Keratinocyte (primary cell): ENCODE measurements at regions not wholly inside any gene's neighbourhood (a gene's known extent, or its start where the extent isn't known, plus 50 kb on each side); places are given as distances from the start of the nearest gene placed in this dataset.
"Not testable (repeated sequence)": the region's sequence is repeated elsewhere in the genome, so short reads cannot be mapped to it uniquely, and the experiment has no call there.

Experiments used
- DNase-seq: peaks from one replicate; pipeline ENCODE4 v3.0.0-alpha.2; 2011; ENCODE audit warnings: low read depth, missing footprints, low spot score
- FAIRE-seq: peaks from 2 replicates; lab custom pipeline; 2011; peaks lifted over from hg19 to GRCh38; lab: Jason Lieb, UNC
- H2AFZ ChIP-seq: 2 replicates; pipeline ENCODE4 v1.6.0; 2012; ENCODE audit warnings: low read length, control low read depth, inconsistent platforms; ENCODE audit not compliant: control insufficient read depth
- H3K27ac ChIP-seq: 2 replicates; pipeline ENCODE4 v1.5.1; 2011; ENCODE audit warnings: low read length; ENCODE audit not compliant: control insufficient read depth, insufficient read depth
- H3K27me3 ChIP-seq: 3 replicates; pipeline ENCODE4 v1.6.0; 2011; ENCODE audit warnings: low read length; ENCODE audit not compliant: control insufficient read depth, insufficient read depth; ENCODE audit errors: extremely low read depth
- H3K36me3 ChIP-seq, 2 experiments: 2 replicates in 1 of 2; 3 replicates in 1 of 2; pipeline ENCODE4 v1.5.1; 2011; ENCODE audit warnings: low read length in 2 of 2, mild to moderate bottlenecking in 1 of 2; ENCODE audit not compliant: control insufficient read depth in 2 of 2, insufficient read depth in 2 of 2; ENCODE audit errors: extremely low read depth in 1 of 2
- H3K4me1 ChIP-seq: 3 replicates; pipeline ENCODE4 v1.5.1; 2011; ENCODE audit warnings: low read length; ENCODE audit not compliant: control insufficient read depth, insufficient read depth; ENCODE audit errors: extremely low read depth
- H3K4me2 ChIP-seq: 3 replicates; pipeline ENCODE4 v1.6.0; 2011; ENCODE audit warnings: low read depth, low read length; ENCODE audit not compliant: control insufficient read depth, insufficient read depth; ENCODE audit errors: extremely low read depth
- H3K4me3 ChIP-seq, 3 experiments: fragments of 200-600 bp in 1 of 3; sonication (generic) in 1 of 3; 2 replicates in 2 of 3; 3 replicates in 1 of 3; pipeline ENCODE4 v1.5.1; 2011 to 2016; ENCODE audit warnings: low read length in 3 of 3, mild to moderate bottlenecking in 3 of 3, control low read depth in 2 of 3, inconsistent platforms in 1 of 3, low read depth in 1 of 3, mixed read lengths in 1 of 3, mixed run types in 1 of 3, moderate library complexity in 1 of 3; ENCODE audit not compliant: control insufficient read depth in 2 of 3, insufficient read depth in 2 of 3; ENCODE audit errors: extremely low read depth in 1 of 3
- H3K79me2 ChIP-seq: 2 replicates; pipeline ENCODE4 v1.6.0; 2012; ENCODE audit warnings: low read length; ENCODE audit not compliant: control insufficient read depth, insufficient read depth
- H3K9ac ChIP-seq: 3 replicates; pipeline ENCODE4 v1.6.0; 2011; ENCODE audit warnings: low read length; ENCODE audit not compliant: control insufficient read depth, insufficient read depth; ENCODE audit errors: extremely low read depth
- H3K9me1 ChIP-seq: 3 replicates; pipeline ENCODE4 v1.6.0; 2011; ENCODE audit warnings: low read length; ENCODE audit not compliant: control insufficient read depth, insufficient read depth; ENCODE audit errors: extremely low read depth
- H3K9me3 ChIP-seq: 2 replicates; pipeline ENCODE4 v1.5.1; 2012; ENCODE audit warnings: low read depth, low read length; ENCODE audit not compliant: control insufficient read depth
- H4K20me1 ChIP-seq: 3 replicates; pipeline ENCODE4 v1.6.0; 2011; ENCODE audit warnings: low read length; ENCODE audit not compliant: control insufficient read depth, insufficient read depth; ENCODE audit errors: extremely low read depth
- CTCF ChIP-seq, 3 experiments: IDR thresholded peaks in 1 of 3; conservative IDR thresholded peaks in 1 of 3; optimal IDR thresholded peaks in 1 of 3; 2 replicates in 2 of 3; 3 replicates in 1 of 3; pipeline versions ENCODE3 to v1.5.1; 2011; ENCODE audit warnings: low read length in 3 of 3, mild to moderate bottlenecking in 3 of 3, moderate library complexity in 2 of 3, control low read depth in 1 of 3, inconsistent platforms in 1 of 3; ENCODE audit not compliant: insufficient read depth in 2 of 3; ENCODE audit errors: extremely low read depth in 1 of 3
- EZH2 ChIP-seq: IDR thresholded peaks from one replicate; pipeline ENCODE4 v1.6.1; 2012; ENCODE audit warnings: inconsistent platforms, mild to moderate bottlenecking, low read length, moderate library complexity
- dilution Hi-C: fragments of 300-500 bp; cut with MboI; formaldehyde crosslinking; loops from one replicate; pipeline ENCODE4 v1.7.0; 2020; ENCODE audit warnings: low sequenced_read_pairs; ENCODE audit not compliant: extremely low pct_ligation_motif_present

DNA sequence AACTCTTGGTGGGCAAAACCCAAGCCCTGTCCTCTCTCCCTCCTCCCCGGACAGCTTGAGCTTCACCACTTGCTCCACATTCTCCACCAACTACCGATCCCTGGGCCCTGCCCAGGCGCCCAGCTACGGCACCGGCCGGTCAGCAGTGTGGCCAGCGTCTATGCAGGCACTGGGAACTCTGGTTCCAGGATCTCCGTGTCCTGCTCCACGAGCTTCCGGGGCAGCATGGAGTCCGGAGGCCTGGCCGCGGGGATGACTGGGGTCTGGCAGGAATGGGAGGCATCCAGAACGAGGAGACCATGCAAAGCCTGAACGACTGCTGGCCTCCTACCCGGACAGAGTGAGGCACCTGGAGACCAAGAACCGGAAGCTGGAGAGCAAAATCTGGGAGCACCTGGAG, 68.9 kb upstream of the RTL6 start:
- H3K9me3 ChIP-seq, result no peaks in the 10 kb centered on the region
- H3K4me2 ChIP-seq, result no peak overlapping the region
- no peak overlapping the region for H3K9ac ChIP-seq
- no peaks in the 10 kb centered on the region for H3K27me3 ChIP-seq
- H3K4me1 ChIP-seq, result no peaks in the 10 kb centered on the region
- H3K79me2 ChIP-seq, result no peaks in the 10 kb centered on the region
- no peak for TF ChIP-seq CTCF (optimal IDR thresholded peaks at IDR 0.05 in 1 of 3, IDR thresholded peaks at IDR 0.05 in 1 of 3, conservative IDR thresholded peaks at IDR 0.05 in 1 of 3; ENCODE audit: extremely low read depth in 1 of 3, insufficient read depth in 2 of 3, low read length in 3 of 3)
- TF ChIP-seq EZH2, result no peak
- no peak overlapping the region for H3K4me3 ChIP-seq
- no peaks in the 10 kb centered on the region for H4K20me1 ChIP-seq
- no peak overlapping the region for H3K27ac ChIP-seq
- no peaks in the 10 kb centered on the region for H3K36me3 ChIP-seq
- H2AFZ ChIP-seq, result no peak overlapping the region
- FAIRE-seq (no peak), DNase-seq (no peak)
- dilution Hi-C loops, result no loop called here
- H3K9me1 ChIP-seq, result no peaks in the 10 kb centered on the region

GRCh38 chr22:44562651-44563050, 64.6 kb upstream of the RTL6 start:
- dilution Hi-C loops, H3K4me1 ChIP-seq, H4K20me1 ChIP-seq, H3K27ac ChIP-seq, DNase-seq, H3K4me3 ChIP-seq, FAIRE-seq, H3K36me3 ChIP-seq, H3K9me3 ChIP-seq, H3K9me1 ChIP-seq, H3K79me2 ChIP-seq, H3K4me2 ChIP-seq, H3K9ac ChIP-seq, H2AFZ ChIP-seq, H3K27me3 ChIP-seq: not testable (repeated sequence)

DNA sequence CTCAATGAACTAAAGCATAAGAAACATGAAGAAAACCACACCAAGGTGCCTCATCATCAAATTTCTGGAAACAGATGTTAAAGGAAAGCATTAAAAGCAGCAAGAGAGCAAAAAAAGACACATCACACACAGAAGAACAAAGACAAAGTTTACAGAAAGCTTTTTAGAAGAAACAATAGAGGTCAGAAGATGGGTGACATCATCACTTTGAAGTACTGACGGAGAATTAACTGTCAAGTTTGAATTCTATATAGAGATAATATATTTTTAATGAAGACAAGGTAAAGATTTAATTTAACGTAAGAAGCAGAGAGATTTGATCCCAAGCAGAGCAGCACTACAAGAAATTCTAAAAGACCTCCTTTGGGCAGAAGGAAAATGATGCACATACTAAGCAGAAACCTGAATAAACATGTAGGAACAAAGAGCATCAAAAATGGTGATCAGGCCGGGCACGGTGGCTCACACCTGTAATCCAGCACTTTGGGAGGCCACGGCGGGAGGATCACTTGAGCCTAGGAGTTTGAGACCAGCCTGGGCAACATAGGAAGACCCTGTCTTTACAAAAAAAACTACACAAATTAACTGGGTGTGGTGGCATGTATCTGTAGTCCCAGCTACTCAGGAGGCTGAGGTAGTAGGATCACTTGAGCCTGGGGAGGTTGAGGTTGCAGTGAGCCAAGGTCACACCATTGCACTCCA, 63.3 kb upstream of the RTL6 start:
- DNase-seq (no peak), FAIRE-seq (no peak)
- no peaks in the 10 kb centered on the region for H4K20me1 ChIP-seq

More for the DNA sequence above, 63.3 kb upstream of the RTL6 start:
- Histone ChIP-seq H3K4me1 (peaks cover 3% of the 10 kb centered on the region), H3K9me3 (no peaks in the 10 kb centered on the region), H2AFZ (no peak overlapping the region), H3K4me3 (no peak overlapping the region), H3K79me2 (no peaks in the 10 kb centered on the region), H3K9ac (no peak overlapping the region), H3K27ac (no peak overlapping the region), H3K4me2 (no peak overlapping the region), H3K9me1 (no peaks in the 10 kb centered on the region), H3K36me3 (no peaks in the 10 kb centered on the region), H3K27me3 (peaks cover under 1% of the 10 kb centered on the region)
- dilution Hi-C loops, result no loop called here
- TF ChIP-seq CTCF (optimal IDR thresholded peaks at IDR 0.05 in 1 of 3, IDR thresholded peaks at IDR 0.05 in 1 of 3, conservative IDR thresholded peaks at IDR 0.05 in 1 of 3; ENCODE audit: extremely low read depth in 1 of 3, insufficient read depth in 2 of 3, low read length in 3 of 3), result no peak
- no peak for TF ChIP-seq EZH2
